SU-DHL-6 (cell line): ENCODE measurements at regions not wholly inside any gene's neighbourhood (a gene's known extent, or its start where the extent isn't known, plus 50 kb on each side); places are given as distances from the start of the nearest gene placed in this dataset.

Experiments
- EZH2phosphoT487 ChIP-seq: fragments of 200-600 bp; sonication (generic), shearing (Covaris generic); conservative IDR thresholded peaks from 2 replicates; pipeline ENCODE4 v1.6.1; 2018; ENCODE audit warnings: mild to moderate bottlenecking, antibody characterized with exemption, low read length, moderate library complexity, mixed read lengths
- TF ChIP-seq, protein P1 (sequence below): fragments of 200-600 bp; sonication (generic); IDR thresholded peaks from one replicate; pipeline ENCODE4 v1.5.1; 2017; ENCODE audit warnings: antibody characterized with exemption, mild to moderate bottlenecking, low read length, moderate library complexity; ENCODE audit not compliant: insufficient read depth, poor library complexity, severe bottlenecking

DNA sequence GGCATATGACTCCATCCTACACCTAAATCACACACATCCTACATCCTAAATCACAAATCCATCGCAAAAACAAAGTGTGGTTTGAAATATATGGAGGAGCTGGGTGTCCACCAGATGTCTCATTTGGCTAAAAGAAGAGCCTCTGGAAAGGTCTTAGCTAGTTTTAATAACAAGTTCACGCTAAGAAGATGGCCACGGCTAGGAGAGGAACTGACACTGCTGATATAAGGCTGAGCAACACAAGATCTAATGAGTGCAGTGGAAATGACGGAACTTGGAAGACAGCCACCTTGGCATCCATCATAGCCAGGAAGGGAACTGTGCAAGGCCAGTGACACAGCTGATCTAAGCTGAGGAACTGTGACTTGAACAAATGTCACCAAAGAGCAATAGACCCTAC lies 60.0 kb upstream of the AGAP1 start:
- TF ChIP-seq, protein P1, sequence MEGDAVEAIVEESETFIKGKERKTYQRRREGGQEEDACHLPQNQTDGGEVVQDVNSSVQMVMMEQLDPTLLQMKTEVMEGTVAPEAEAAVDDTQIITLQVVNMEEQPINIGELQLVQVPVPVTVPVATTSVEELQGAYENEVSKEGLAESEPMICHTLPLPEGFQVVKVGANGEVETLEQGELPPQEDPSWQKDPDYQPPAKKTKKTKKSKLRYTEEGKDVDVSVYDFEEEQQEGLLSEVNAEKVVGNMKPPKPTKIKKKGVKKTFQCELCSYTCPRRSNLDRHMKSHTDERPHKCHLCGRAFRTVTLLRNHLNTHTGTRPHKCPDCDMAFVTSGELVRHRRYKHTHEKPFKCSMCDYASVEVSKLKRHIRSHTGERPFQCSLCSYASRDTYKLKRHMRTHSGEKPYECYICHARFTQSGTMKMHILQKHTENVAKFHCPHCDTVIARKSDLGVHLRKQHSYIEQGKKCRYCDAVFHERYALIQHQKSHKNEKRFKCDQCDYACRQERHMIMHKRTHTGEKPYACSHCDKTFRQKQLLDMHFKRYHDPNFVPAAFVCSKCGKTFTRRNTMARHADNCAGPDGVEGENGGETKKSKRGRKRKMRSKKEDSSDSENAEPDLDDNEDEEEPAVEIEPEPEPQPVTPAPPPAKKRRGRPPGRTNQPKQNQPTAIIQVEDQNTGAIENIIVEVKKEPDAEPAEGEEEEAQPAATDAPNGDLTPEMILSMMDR = no peak
- TF ChIP-seq EZH2phosphoT487 = no peak
